SU-DHL-6 (cell line): ENCODE measurements at regions not wholly inside any gene's neighbourhood (a gene's known extent, or its start where the extent isn't known, plus 50 kb on each side); places are given as distances from the start of the nearest gene placed in this dataset.

Experiments
- H2AFZ ChIP-seq: fragments of 200-600 bp; sonication (generic); 2 replicates; pipeline ENCODE4 v1.6.1; 2014; ENCODE audit warnings: low read depth, mild to moderate bottlenecking, moderate library complexity, mixed read lengths, antibody characterized with exemption, low read length; ENCODE audit not compliant: severe bottlenecking
- H3F3A ChIP-seq: fragments of 200-600 bp; shearing (Covaris generic); 2 replicates; pipeline ENCODE4 v1.6.0; 2016; ENCODE audit warnings: antibody characterized with exemption, mild to moderate bottlenecking; ENCODE audit not compliant: insufficient read depth
- H3K27ac ChIP-seq: fragments of 200-600 bp; sonication (generic); 2 replicates; pipeline ENCODE4 v1.5.1; 2016; ENCODE audit warnings: low read depth, mild to moderate bottlenecking, low read length, moderate library complexity, mixed read lengths
- H3K27me3 ChIP-seq: fragments of 200-600 bp; sonication (generic), shearing (Covaris generic); 2 replicates; pipeline ENCODE4 v1.6.0; 2014; ENCODE audit warnings: mild to moderate bottlenecking, low read length
- H3K36me3 ChIP-seq: fragments of 200-600 bp; sonication (generic); 2 replicates; pipeline ENCODE4 v1.6.1; 2014; ENCODE audit warnings: mild to moderate bottlenecking, low read length, mixed read lengths
- H3K4me2 ChIP-seq: fragments of 300-600, 200-600 bp; shearing (Covaris generic), sonication (generic); 2 replicates; pipeline ENCODE4 v1.6.0; 2014; ENCODE audit warnings: low read length, low read depth, mild to moderate bottlenecking; ENCODE audit not compliant: poor library complexity, severe bottlenecking
- H3K4me3 ChIP-seq: fragments of 200-600 bp; sonication (generic); 2 replicates; pipeline ENCODE4 v1.5.1; 2014; ENCODE audit warnings: antibody characterized with exemption, low read length, mild to moderate bottlenecking, mixed read lengths; ENCODE audit not compliant: insufficient read depth, poor library complexity, severe bottlenecking
- H3K79me2 ChIP-seq: fragments of 200-600 bp; sonication (generic); 2 replicates; pipeline ENCODE4 v1.6.1; 2014; ENCODE audit warnings: mild to moderate bottlenecking, low read length, moderate library complexity; ENCODE audit not compliant: insufficient read depth
- H3K9ac ChIP-seq: fragments of 200-600 bp; sonication (generic); 2 replicates; pipeline ENCODE4 v1.7.0; 2014; ENCODE audit warnings: mild to moderate bottlenecking, low read length
- H3K9me2 ChIP-seq: fragments of 200-600 bp; sonication (generic); replicated peaks from 2 replicates; pipeline ENCODE4 v1.6.1; 2014; ENCODE audit warnings: low read length; ENCODE audit not compliant: insufficient read depth
- H3K9me3 ChIP-seq: fragments of 200-600 bp; sonication (generic); 2 replicates; pipeline ENCODE4 v1.6.1; 2014; ENCODE audit warnings: low read length, mixed read lengths; ENCODE audit not compliant: insufficient read depth
- H4K20me1 ChIP-seq: fragments of 200-600 bp; sonication (generic); 2 replicates; pipeline ENCODE4 v1.6.1; 2014; ENCODE audit warnings: low read depth, mild to moderate bottlenecking, antibody characterized with exemption, low read length, moderate library complexity, mixed read lengths
- EZH2phosphoT487 ChIP-seq: fragments of 200-600 bp; sonication (generic), shearing (Covaris generic); conservative IDR thresholded peaks from 2 replicates; pipeline ENCODE4 v1.6.1; 2018; ENCODE audit warnings: mild to moderate bottlenecking, antibody characterized with exemption, low read length, moderate library complexity, mixed read lengths
- TF ChIP-seq, protein P1 (sequence below): fragments of 200-600 bp; sonication (generic); IDR thresholded peaks from one replicate; pipeline ENCODE4 v1.5.1; 2017; ENCODE audit warnings: antibody characterized with exemption, mild to moderate bottlenecking, low read length, moderate library complexity; ENCODE audit not compliant: insufficient read depth, poor library complexity, severe bottlenecking

DNA sequence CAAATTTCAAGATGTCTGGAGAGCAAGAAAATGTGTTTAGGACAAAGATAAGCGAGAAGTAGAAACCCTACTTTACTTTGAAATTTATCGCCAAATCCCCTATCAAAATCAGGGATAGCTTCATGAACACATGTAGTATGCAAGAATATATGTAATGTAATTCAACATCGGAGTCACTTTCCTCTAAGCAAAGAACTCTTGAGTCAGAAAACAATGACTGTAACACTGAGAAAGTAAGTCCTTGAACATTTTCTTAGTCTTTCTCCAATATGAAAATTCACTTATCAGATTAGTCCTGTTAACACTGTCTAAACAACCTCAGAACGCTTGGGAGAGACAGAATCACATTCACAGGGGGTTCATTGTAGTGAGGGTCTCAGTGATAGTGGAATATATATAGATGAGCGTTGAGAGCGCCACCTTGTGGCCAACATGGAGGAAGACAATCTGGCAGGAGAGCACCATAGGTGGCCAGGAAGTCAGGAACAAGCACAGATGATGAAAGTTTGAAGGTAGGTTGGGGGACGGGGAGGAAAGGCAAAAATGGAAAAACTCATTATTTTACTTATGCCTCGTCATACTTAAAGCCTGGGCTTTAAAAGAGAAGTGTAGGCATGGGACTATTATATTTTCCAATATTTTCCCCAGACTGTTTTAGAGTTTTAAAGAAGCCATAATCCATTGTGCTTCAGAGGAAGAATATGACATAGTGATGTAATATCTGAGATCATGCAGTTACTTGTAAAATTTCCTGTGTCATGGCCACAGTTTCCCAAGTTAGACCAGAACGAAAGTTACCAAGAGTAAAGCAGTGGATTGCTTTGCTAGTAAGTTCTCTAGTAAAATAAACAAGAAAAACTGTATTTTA is 115.5 kb upstream of the GNAI1 start:
- H3K9me2 ChIP-seq: no peaks in the 10 kb centered on the region
- no peak overlapping the region for H3K4me3 ChIP-seq
- no peak overlapping the region for H3K9ac ChIP-seq
- no peaks in the 10 kb centered on the region for H4K20me1 ChIP-seq
- H3F3A ChIP-seq: no peaks in the 10 kb centered on the region
- no peaks in the 10 kb centered on the region for H3K27me3 ChIP-seq
- H3K9me3 ChIP-seq: no peaks in the 10 kb centered on the region
- no peaks in the 10 kb centered on the region for H3K79me2 ChIP-seq
- no peak overlapping the region for H3K4me2 ChIP-seq
- TF ChIP-seq EZH2phosphoT487: no peak
- TF ChIP-seq, protein P1, sequence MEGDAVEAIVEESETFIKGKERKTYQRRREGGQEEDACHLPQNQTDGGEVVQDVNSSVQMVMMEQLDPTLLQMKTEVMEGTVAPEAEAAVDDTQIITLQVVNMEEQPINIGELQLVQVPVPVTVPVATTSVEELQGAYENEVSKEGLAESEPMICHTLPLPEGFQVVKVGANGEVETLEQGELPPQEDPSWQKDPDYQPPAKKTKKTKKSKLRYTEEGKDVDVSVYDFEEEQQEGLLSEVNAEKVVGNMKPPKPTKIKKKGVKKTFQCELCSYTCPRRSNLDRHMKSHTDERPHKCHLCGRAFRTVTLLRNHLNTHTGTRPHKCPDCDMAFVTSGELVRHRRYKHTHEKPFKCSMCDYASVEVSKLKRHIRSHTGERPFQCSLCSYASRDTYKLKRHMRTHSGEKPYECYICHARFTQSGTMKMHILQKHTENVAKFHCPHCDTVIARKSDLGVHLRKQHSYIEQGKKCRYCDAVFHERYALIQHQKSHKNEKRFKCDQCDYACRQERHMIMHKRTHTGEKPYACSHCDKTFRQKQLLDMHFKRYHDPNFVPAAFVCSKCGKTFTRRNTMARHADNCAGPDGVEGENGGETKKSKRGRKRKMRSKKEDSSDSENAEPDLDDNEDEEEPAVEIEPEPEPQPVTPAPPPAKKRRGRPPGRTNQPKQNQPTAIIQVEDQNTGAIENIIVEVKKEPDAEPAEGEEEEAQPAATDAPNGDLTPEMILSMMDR: peak; percentile 95
- no peaks in the 10 kb centered on the region for H3K36me3 ChIP-seq
- no peak overlapping the region for H3K27ac ChIP-seq
- no peak overlapping the region for H2AFZ ChIP-seq

DNA sequence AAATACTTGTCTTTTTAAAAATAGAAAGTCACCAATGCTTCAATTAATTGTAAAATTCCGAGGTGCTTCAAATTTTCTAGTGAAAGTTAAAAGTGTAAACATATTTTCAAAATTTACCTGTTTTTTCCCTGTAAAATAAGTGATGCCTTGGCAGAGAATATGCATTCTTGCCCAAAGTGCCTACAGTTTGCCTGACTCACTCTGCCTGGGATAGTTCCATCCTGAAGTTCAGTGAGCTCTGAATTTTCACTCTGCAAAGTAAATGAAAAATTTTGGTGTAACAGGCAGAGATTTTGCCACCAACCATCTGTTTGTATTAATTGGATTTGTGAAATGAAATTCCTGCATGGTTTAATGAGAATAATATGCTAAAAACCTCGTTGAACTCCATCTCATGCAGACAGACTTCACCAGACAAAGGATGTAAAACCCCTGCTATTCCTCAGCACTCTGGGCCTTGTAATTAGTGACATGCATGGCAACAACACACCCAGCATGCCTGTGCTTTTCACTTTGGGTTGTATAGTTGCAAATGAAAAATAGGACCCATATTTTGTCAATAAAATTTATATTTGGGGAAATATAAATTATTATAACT is 117.4 kb upstream of the GNAI1 start:
- no peaks in the 10 kb centered on the region for H3K79me2 ChIP-seq
- H3K27me3 ChIP-seq: no peaks in the 10 kb centered on the region
- no peak overlapping the region for H3K4me2 ChIP-seq
- no peaks in the 10 kb centered on the region for H4K20me1 ChIP-seq
- H3F3A ChIP-seq: no peaks in the 10 kb centered on the region
- H3K4me3 ChIP-seq: no peak overlapping the region
- TF ChIP-seq, protein P1: no peak
- TF ChIP-seq EZH2phosphoT487: no peak
- no peak overlapping the region for H2AFZ ChIP-seq
- H3K9me3 ChIP-seq: no peaks in the 10 kb centered on the region
- no peak overlapping the region for H3K27ac ChIP-seq
- H3K9ac ChIP-seq: no peak overlapping the region
- no peaks in the 10 kb centered on the region for H3K36me3 ChIP-seq
- H3K9me2 ChIP-seq: no peaks in the 10 kb centered on the region

DNA sequence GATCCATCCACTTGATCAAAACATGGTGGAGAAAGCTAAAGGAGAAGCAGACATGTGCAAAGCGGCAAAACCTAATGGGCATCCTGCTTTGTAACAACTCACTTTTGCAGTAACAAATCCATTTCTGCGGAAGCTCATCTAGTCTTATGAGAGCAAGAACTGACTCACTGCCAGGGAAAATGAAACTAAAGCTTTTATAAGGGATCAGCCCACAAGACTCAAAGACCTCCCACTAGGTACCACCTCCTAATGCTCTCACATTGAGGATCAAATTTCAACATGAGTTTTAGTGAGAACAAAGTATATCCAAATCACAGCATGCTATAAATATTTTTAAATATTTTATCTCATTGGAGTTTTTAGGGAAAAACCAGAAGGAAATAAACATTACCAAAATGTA is 120.1 kb upstream of the GNAI1 start:
- no peaks in the 10 kb centered on the region for H3K9me3 ChIP-seq
- no peaks in the 10 kb centered on the region for H3K79me2 ChIP-seq
- no peaks in the 10 kb centered on the region for H3K36me3 ChIP-seq
- no peak overlapping the region for H3K4me2 ChIP-seq
- no peak overlapping the region for H3K4me3 ChIP-seq
- H4K20me1 ChIP-seq: no peaks in the 10 kb centered on the region
- no peak overlapping the region for H3K9ac ChIP-seq
- no peaks in the 10 kb centered on the region for H3K9me2 ChIP-seq
- no peaks in the 10 kb centered on the region for H3F3A ChIP-seq
- no peak overlapping the region for H2AFZ ChIP-seq
- H3K27ac ChIP-seq: no peak overlapping the region
- no peak for TF ChIP-seq EZH2phosphoT487
- TF ChIP-seq, protein P1: no peak
- H3K27me3 ChIP-seq: no peaks in the 10 kb centered on the region
